ENCODE measurements at regions not wholly inside any gene's neighbourhood (a gene's known extent, or its start where the extent isn't known, plus 50 kb on each side); places are given as distances from the start of the nearest gene placed in this dataset.
"Not testable (repeated sequence)": the region's sequence is repeated elsewhere in the genome, so short reads cannot be mapped to it uniquely, and the experiment has no call there.

DNA sequence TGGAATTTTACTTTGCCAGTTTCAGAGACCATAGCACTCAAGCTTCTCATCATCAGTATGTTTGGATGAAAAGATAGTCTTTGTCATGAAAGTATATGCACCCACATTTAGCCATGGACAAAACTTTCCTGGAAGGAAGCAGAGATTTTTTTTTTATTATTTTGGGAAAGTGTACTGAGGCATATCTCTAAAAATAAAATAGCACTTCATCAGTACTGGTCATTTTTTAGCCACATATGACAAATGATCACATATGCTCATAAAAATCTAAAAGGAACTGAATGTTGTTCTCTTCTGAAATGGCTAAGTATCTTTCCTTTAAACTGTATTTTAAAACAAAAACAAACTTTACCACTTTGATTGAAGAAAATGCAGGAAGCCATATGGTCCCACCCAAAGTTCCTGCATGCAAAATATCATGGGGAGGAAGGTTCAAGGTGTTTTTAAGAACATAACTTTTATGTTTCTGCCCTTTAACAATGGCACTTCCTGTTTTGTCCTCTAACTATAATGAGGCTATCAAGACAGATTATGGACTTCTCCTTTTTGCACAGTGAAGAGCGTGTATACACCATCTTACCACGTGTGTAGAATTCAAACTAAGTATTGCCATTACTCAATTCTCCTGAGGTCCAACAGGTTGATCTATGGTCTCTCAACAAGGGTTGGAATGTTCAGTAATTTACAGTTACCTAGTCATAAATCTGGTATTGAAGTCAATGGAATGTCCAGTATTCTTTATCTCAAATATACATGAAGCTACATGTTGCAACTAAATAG, 77.1 kb upstream of the SLC39A10 start:
- Histone ChIP-seq H3K9me3 (ENCODE audit: control insufficient read depth in 2 of 2, insufficient read depth in 1 of 2, low read depth in 1 of 2, low read length in 1 of 2) (no peaks in the 10 kb centered on the region), H3K27ac (ENCODE audit: low read depth in 1 of 3, low read length in 2 of 3) (peak overlapping the region in 1 of 3 donors; percentile 59), H3K27me3 (ENCODE audit: control insufficient read depth in 3 of 3, insufficient read depth in 3 of 3, low read length in 3 of 3) (no peaks in the 10 kb centered on the region), H3K36me3 (ENCODE audit: control insufficient read depth in 3 of 3, insufficient read depth in 2 of 3, low read depth in 1 of 3, low read length in 3 of 3) (no peaks in the 10 kb centered on the region), H3K4me1 (ENCODE audit: control insufficient read depth in 3 of 3, insufficient read depth in 2 of 3, low read depth in 1 of 3, low read length in 2 of 3) (peaks cover 0 to 6% (median 0%) of the 10 kb centered on the region in 3 donors), H3K4me3 (ENCODE audit: low read depth in 1 of 3, low read length in 3 of 3) (no peak overlapping the region)
- 40 to 62% (median 55%) methylated on average over 2 of the region's 2 CpGs for WGBS, 3 donors
- DNase-seq (peak; percentile 36 to 71), FAIRE-seq (no peak)

GRCh38 chr2:195575879-195576401, 81.1 kb upstream of the SLC39A10 start:
- no peak overlapping the region for H3K4me3 ChIP-seq (ENCODE audit: low read depth in 1 of 3, low read length in 3 of 3)
- FAIRE-seq (peak; percentile 93), DNase-seq (peak; percentile 33 to 59)
- H3K36me3 ChIP-seq (ENCODE audit: control insufficient read depth in 3 of 3, insufficient read depth in 2 of 3, low read depth in 1 of 3, low read length in 3 of 3), result no peaks in the 10 kb centered on the region
- peaks cover 0 to 6% (median 0%) of the 10 kb centered on the region in 3 donors for H3K4me1 ChIP-seq (ENCODE audit: control insufficient read depth in 3 of 3, insufficient read depth in 2 of 3, low read depth in 1 of 3, low read length in 2 of 3)
- 6 to 28% (median 12%) methylated on average over 4 of the region's 4 CpGs for WGBS, 3 donors
- no peaks in the 10 kb centered on the region for H3K9me3 ChIP-seq (ENCODE audit: control insufficient read depth in 2 of 2, insufficient read depth in 1 of 2, low read depth in 1 of 2, low read length in 1 of 2)
- no peak overlapping the region for H3K27ac ChIP-seq (ENCODE audit: low read depth in 1 of 3, low read length in 2 of 3)
- H3K27me3 ChIP-seq (ENCODE audit: control insufficient read depth in 3 of 3, insufficient read depth in 3 of 3, low read length in 3 of 3), result no peaks in the 10 kb centered on the region

GRCh38 chr2:195575016-195575415, 82.0 kb upstream of the SLC39A10 start:
- no peaks in the 10 kb centered on the region for H3K27me3 ChIP-seq (ENCODE audit: control insufficient read depth in 3 of 3, insufficient read depth in 3 of 3, low read length in 3 of 3)
- H3K9me3 ChIP-seq (ENCODE audit: control insufficient read depth in 2 of 2, insufficient read depth in 1 of 2, low read depth in 1 of 2, low read length in 1 of 2), result no peaks in the 10 kb centered on the region
- peaks cover 0 to 6% (median 0%) of the 10 kb centered on the region in 3 donors for H3K4me1 ChIP-seq (ENCODE audit: control insufficient read depth in 3 of 3, insufficient read depth in 2 of 3, low read depth in 1 of 3, low read length in 2 of 3)
- FAIRE-seq (no peak), DNase-seq (no peak)
- WGBS, 3 donors, result 90 to 92% (median 92%) methylated on average over 2 of the region's 2 CpGs
- no peak overlapping the region for H3K4me3 ChIP-seq (ENCODE audit: low read depth in 1 of 3, low read length in 3 of 3)
- no peak overlapping the region for H3K27ac ChIP-seq (ENCODE audit: low read depth in 1 of 3, low read length in 2 of 3)
- H3K36me3 ChIP-seq (ENCODE audit: control insufficient read depth in 3 of 3, insufficient read depth in 2 of 3, low read depth in 1 of 3, low read length in 3 of 3), result no peaks in the 10 kb centered on the region

DNA sequence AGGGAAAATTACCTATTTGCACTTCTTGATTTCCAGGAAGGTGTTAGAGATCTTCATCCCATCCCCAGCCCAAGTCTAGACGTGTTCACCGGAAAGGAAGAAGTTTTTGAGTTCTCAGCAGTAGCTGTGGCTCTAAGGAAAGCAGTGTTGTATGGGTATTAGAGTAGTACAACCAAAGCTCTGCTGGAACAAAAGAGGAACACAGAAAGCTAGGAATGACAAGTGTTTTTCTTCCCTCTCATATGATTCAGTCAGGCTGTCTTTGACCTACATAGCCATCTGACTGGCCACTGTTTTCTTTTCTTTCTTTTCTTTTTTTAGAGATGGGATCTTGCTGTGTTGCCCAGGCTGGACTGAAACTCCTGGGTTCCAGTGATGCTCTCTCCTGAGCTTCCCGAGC, 82.7 kb upstream of the SLC39A10 start:
- Histone ChIP-seq H3K36me3 (ENCODE audit: control insufficient read depth in 3 of 3, insufficient read depth in 2 of 3, low read depth in 1 of 3, low read length in 3 of 3) (no peaks in the 10 kb centered on the region), H3K9me3 (ENCODE audit: control insufficient read depth in 2 of 2, insufficient read depth in 1 of 2, low read depth in 1 of 2, low read length in 1 of 2) (no peaks in the 10 kb centered on the region), H3K4me1 (ENCODE audit: control insufficient read depth in 3 of 3, insufficient read depth in 2 of 3, low read depth in 1 of 3, low read length in 2 of 3) (peaks cover 0 to 1% (median 0%) of the 10 kb centered on the region in 3 donors), H3K27ac (ENCODE audit: low read depth in 1 of 3, low read length in 2 of 3) (no peak overlapping the region), H3K4me3 (ENCODE audit: low read depth in 1 of 3, low read length in 3 of 3) (no peak overlapping the region), H3K27me3 (ENCODE audit: control insufficient read depth in 3 of 3, insufficient read depth in 3 of 3, low read length in 3 of 3) (no peaks in the 10 kb centered on the region)
- FAIRE-seq (no peak), DNase-seq (no peak)
- WGBS, 3 donors, result 85 to 90% (median 89%) methylated on average over 3 of the region's 3 CpGs

GRCh38 chr2:195572895-195573683, 83.9 kb upstream of the SLC39A10 start:
- Histone ChIP-seq H3K36me3 (ENCODE audit: control insufficient read depth in 3 of 3, insufficient read depth in 2 of 3, low read depth in 1 of 3, low read length in 3 of 3) (no peaks in the 10 kb centered on the region), H3K27me3 (ENCODE audit: control insufficient read depth in 3 of 3, insufficient read depth in 3 of 3, low read length in 3 of 3) (no peaks in the 10 kb centered on the region), H3K27ac (ENCODE audit: low read depth in 1 of 3, low read length in 2 of 3) (no peak overlapping the region), H3K4me1 (ENCODE audit: control insufficient read depth in 3 of 3, insufficient read depth in 2 of 3, low read depth in 1 of 3, low read length in 2 of 3) (no peaks in the 10 kb centered on the region), H3K9me3 (ENCODE audit: control insufficient read depth in 2 of 2, insufficient read depth in 1 of 2, low read depth in 1 of 2, low read length in 1 of 2) (no peaks in the 10 kb centered on the region), H3K4me3 (ENCODE audit: low read depth in 1 of 3, low read length in 3 of 3) (no peak overlapping the region)
- no peak for FAIRE-seq
- no peak for DNase-seq
- WGBS, 3 donors, result 93 to 100% (median 93%) methylated on average over 6 of the region's 6 CpGs

DNA sequence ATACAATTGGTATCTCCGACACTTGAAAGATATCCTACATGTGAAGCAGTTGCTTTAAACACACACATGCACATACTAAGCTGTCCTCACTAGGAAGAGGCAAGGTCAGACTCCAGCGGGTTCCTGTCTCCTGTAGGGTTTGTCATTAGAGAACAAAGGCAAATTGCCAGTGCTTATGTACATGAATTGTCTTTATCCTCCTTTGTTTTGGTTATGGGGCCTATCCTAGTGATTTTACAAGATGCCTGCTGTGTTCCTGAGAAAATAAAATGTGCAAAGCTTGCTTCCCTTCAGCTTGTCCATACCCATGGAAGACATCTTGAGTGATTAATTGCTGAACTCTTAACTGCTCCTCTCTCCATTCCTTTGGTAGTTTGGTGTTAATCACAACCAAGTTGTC, 86.7 kb upstream of the SLC39A10 start:
- Histone ChIP-seq H3K27me3 (ENCODE audit: control insufficient read depth in 3 of 3, insufficient read depth in 3 of 3, low read length in 3 of 3) (no peaks in the 10 kb centered on the region), H3K4me3 (ENCODE audit: low read depth in 1 of 3, low read length in 3 of 3) (no peak overlapping the region), H3K9me3 (ENCODE audit: control insufficient read depth in 2 of 2, insufficient read depth in 1 of 2, low read depth in 1 of 2, low read length in 1 of 2) (peaks cover 0 to 3% of the 10 kb centered on the region in 2 donors), H3K36me3 (ENCODE audit: control insufficient read depth in 3 of 3, insufficient read depth in 2 of 3, low read depth in 1 of 3, low read length in 3 of 3) (no peaks in the 10 kb centered on the region), H3K27ac (ENCODE audit: low read depth in 1 of 3, low read length in 2 of 3) (no peak overlapping the region), H3K4me1 (ENCODE audit: control insufficient read depth in 3 of 3, insufficient read depth in 2 of 3, low read depth in 1 of 3, low read length in 2 of 3) (no peaks in the 10 kb centered on the region)
- FAIRE-seq (no peak), DNase-seq (no peak)
- WGBS, 3 donors, result 80 to 91% (median 88%) methylated on average over 2 of the region's 2 CpGs

- H3K4me3 ChIP-seq (ENCODE audit: low read depth in 1 of 3, low read length in 3 of 3), result no peak overlapping the region
- no peak for FAIRE-seq
- no peak for DNase-seq
- no peak overlapping the region for H3K27ac ChIP-seq (ENCODE audit: low read depth in 1 of 3, low read length in 2 of 3)
- 89 to 96% (median 91%) methylated on average over 3 of the region's 3 CpGs for WGBS, 3 donors
- H3K36me3 ChIP-seq (ENCODE audit: control insufficient read depth in 3 of 3, insufficient read depth in 2 of 3, low read depth in 1 of 3, low read length in 3 of 3), result no peaks in the 10 kb centered on the region
- no peaks in the 10 kb centered on the region for H3K27me3 ChIP-seq (ENCODE audit: control insufficient read depth in 3 of 3, insufficient read depth in 3 of 3, low read length in 3 of 3)
- H3K9me3 ChIP-seq (ENCODE audit: control insufficient read depth in 2 of 2, insufficient read depth in 1 of 2, low read depth in 1 of 2, low read length in 1 of 2), result peaks cover 0 to 3% of the 10 kb centered on the region in 2 donors
- H3K4me1 ChIP-seq (ENCODE audit: control insufficient read depth in 3 of 3, insufficient read depth in 2 of 3, low read depth in 1 of 3, low read length in 2 of 3), result no peaks in the 10 kb centered on the region
These were observed 87.8 kb upstream of the SLC39A10 start for GRCh38 chr2:195569255-195569654.

DNA sequence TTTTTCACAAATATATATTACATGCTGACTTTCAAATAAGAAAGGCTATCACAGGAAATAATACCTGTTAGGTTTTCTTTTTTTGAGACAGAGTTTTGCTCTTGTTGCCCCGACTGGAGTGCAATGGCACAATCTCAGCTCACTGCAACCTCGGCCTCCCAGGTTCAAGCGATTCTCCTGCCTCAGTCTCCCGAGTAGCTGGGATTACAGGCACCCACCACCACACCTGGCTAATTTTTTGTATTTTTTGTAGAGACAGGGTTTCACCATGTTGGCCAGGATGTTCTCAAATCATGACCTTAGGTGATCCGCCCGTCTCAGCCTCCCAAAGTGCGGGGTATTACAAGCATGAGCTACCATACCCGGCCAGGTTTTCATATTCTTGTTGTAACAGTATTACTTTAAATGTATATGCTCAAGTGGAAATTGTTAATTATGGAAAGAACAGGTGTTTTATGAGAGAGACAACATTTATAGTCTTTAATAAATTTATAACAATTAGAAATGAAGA, 92.3 kb upstream of the SLC39A10 start:
- H3K27ac ChIP-seq (ENCODE audit: low read depth in 1 of 3, low read length in 2 of 3); DNase-seq; H3K4me1 ChIP-seq (ENCODE audit: control insufficient read depth in 3 of 3, insufficient read depth in 2 of 3, low read depth in 1 of 3, low read length in 2 of 3); H3K9me3 ChIP-seq (ENCODE audit: control insufficient read depth in 2 of 2, insufficient read depth in 1 of 2, low read depth in 1 of 2, low read length in 1 of 2); FAIRE-seq; H3K36me3 ChIP-seq (ENCODE audit: control insufficient read depth in 3 of 3, insufficient read depth in 2 of 3, low read depth in 1 of 3, low read length in 3 of 3); H3K27me3 ChIP-seq (ENCODE audit: control insufficient read depth in 3 of 3, insufficient read depth in 3 of 3, low read length in 3 of 3); H3K4me3 ChIP-seq (ENCODE audit: low read depth in 1 of 3, low read length in 3 of 3): not testable (repeated sequence)
- WGBS, 3 donors, result 86 to 89% (median 88%) methylated on average over 8 of the region's 8 CpGs

Data from small intestine (tissue), 7 donors.